H1 (cell line): ENCODE measurements at regions not wholly inside any gene's neighbourhood (a gene's known extent, or its start where the extent isn't known, plus 50 kb on each side); places are given as distances from the start of the nearest gene placed in this dataset.
"Not testable (repeated sequence)": the region's sequence is repeated elsewhere in the genome, so short reads cannot be mapped to it uniquely, and the experiment has no call there.

ENCODE experiments used
- CTCF ChIA-PET: fragments of 300-600 bp; sonication (Branson Sonifier 250); formaldehyde crosslinking; loops from one replicate; lab custom pipeline; 2021; ENCODE audit not compliant: partially characterized antibody; lab: Charles Lee
- POLR2A ChIA-PET: fragments of 300-600 bp; sonication (Branson Sonifier 250); formaldehyde crosslinking; loops from one replicate; lab custom pipeline; 2021; ENCODE audit warnings: inconsistent platforms; ENCODE audit not compliant: partially characterized antibody; lab: Charles Lee
- DNase-seq, 2 experiments: peaks; one replicate each; pipeline versions ENCODE4 v3.0.0 to v3.0.0-alpha.2; 2010 to 2022; ENCODE audit warnings: low spot score in 2 of 2, low read depth in 1 of 2, mixed read lengths in 1 of 2
- FAIRE-seq: peaks from 2 replicates; lab custom pipeline; 2011; peaks lifted over from hg19 to GRCh38; lab: Jason Lieb, UNC
- H2AFZ ChIP-seq: 2 replicates; pipeline ENCODE4 v1.8.1; 2012; ENCODE audit warnings: low read length, inconsistent platforms
- H2AK5ac ChIP-seq: 2 replicates; pipeline ENCODE4 v1.6.1; 2013; ENCODE audit warnings: low read depth, low read length
- H2BK120ac ChIP-seq: replicated peaks from 2 replicates; pipeline ENCODE3; 2013; ENCODE audit warnings: low read depth, low read length, inconsistent platforms
- H2BK12ac ChIP-seq: 2 replicates; pipeline ENCODE4 v1.6.1; 2013; ENCODE audit warnings: low read depth, low read length
- H2BK15ac ChIP-seq: 2 replicates; pipeline ENCODE4 v1.6.1; 2013; ENCODE audit warnings: low read length
- H2BK20ac ChIP-seq: 2 replicates; pipeline ENCODE4 v1.6.1; 2013; ENCODE audit warnings: low read length
- H2BK5ac ChIP-seq: 2 replicates; pipeline ENCODE4 v1.6.1; 2013; ENCODE audit warnings: low read depth, low read length
- H3K14ac ChIP-seq: 2 replicates; pipeline ENCODE4 v1.6.1; 2013; ENCODE audit warnings: inconsistent platforms; ENCODE audit not compliant: insufficient read length
- H3K18ac ChIP-seq: 2 replicates; pipeline ENCODE4 v1.6.1; 2013; ENCODE audit warnings: low read length; ENCODE audit errors: extremely low read depth
- H3K23ac ChIP-seq: 2 replicates; pipeline ENCODE4 v1.6.1; 2013; ENCODE audit warnings: inconsistent platforms; ENCODE audit not compliant: insufficient read length
- H3K23me2 ChIP-seq: 2 replicates; pipeline ENCODE4 v1.6.1; 2013; ENCODE audit warnings: low read depth, low read length
- H3K27ac ChIP-seq: 2 replicates; pipeline ENCODE4 v1.6.1; 2011; ENCODE audit warnings: low read depth, low read length, inconsistent platforms
- H3K27me3 ChIP-seq, 4 experiments: replicated peaks in 1 of 4; 1 replicate in 1 of 4; 2 replicates in 3 of 4; pipeline versions ENCODE4 v1.6.1 to v1.8.1; 2011 to 2013; ENCODE audit warnings: low read length in 3 of 4, mild to moderate bottlenecking in 3 of 4, inconsistent platforms in 2 of 4, mixed read lengths in 2 of 4, moderate library complexity in 1 of 4; ENCODE audit not compliant: control insufficient read depth in 3 of 4, insufficient read depth in 3 of 4; ENCODE audit errors: extremely low read depth in 1 of 4
- H3K36me3 ChIP-seq, 4 experiments: 2 replicates each; pipeline versions ENCODE4 v1.6.1 to v1.8.1; 2011 to 2013; ENCODE audit warnings: mild to moderate bottlenecking in 4 of 4, low read length in 3 of 4, moderate library complexity in 2 of 4, control low read depth in 1 of 4, inconsistent platforms in 1 of 4; ENCODE audit not compliant: insufficient read depth in 4 of 4, control insufficient read depth in 2 of 4
- H3K4ac ChIP-seq: replicated peaks from 2 replicates; pipeline ENCODE3; 2013; ENCODE audit warnings: low read length, low read depth, mixed read lengths, inconsistent platforms; ENCODE audit not compliant: insufficient read length
- H3K4me1 ChIP-seq, 4 experiments: replicated peaks in 1 of 4; 1 replicate in 1 of 4; 2 replicates in 3 of 4; pipeline versions ENCODE4 v1.6.1 to v1.8.1; 2011 to 2013; ENCODE audit warnings: low read length in 3 of 4, inconsistent platforms in 2 of 4, mixed read lengths in 1 of 4; ENCODE audit not compliant: insufficient read depth in 4 of 4, control insufficient read depth in 3 of 4
- H3K4me2 ChIP-seq, 2 experiments: 2 replicates each; pipeline versions ENCODE4 v1.6.1 to v1.8.1; 2011 to 2013; ENCODE audit warnings: low read depth in 2 of 2, low read length in 2 of 2, control low read depth in 1 of 2, inconsistent platforms in 1 of 2, mild to moderate bottlenecking in 1 of 2; ENCODE audit not compliant: insufficient read depth in 1 of 2
- H3K4me3 ChIP-seq, 4 experiments: fragments of 200-600, 300-600 bp in 1 of 4; sonication (generic), shearing (Covaris generic), sonication (Bioruptor Twin) in 1 of 4; 2 replicates each; pipeline versions ENCODE4 v1.5.1 to v1.8.1; 2011 to 2016; ENCODE audit warnings: low read length in 4 of 4, low read depth in 3 of 4, control low read depth in 2 of 4, inconsistent platforms in 2 of 4, mild to moderate bottlenecking in 2 of 4, mixed read lengths in 1 of 4, moderate library complexity in 1 of 4; ENCODE audit not compliant: insufficient read depth in 2 of 4; ENCODE audit errors: extremely low read depth in 1 of 4
- H3K56ac ChIP-seq: replicated peaks from 2 replicates; pipeline ENCODE3; 2013; ENCODE audit warnings: low read depth, mild to moderate bottlenecking, mixed read lengths, low read length, inconsistent platforms; ENCODE audit not compliant: insufficient read length
- H3K79me1 ChIP-seq: 2 replicates; pipeline ENCODE4 v1.6.1; 2013; ENCODE audit warnings: low read depth, low read length, control low read depth
- H3K79me2 ChIP-seq, 2 experiments: 2 replicates each; pipeline versions ENCODE4 v1.6.1 to v1.8.1; 2012 to 2013; ENCODE audit warnings: low read length in 2 of 2, mild to moderate bottlenecking in 2 of 2, inconsistent platforms in 1 of 2; ENCODE audit not compliant: insufficient read depth in 2 of 2, control insufficient read depth in 1 of 2
- H3K9ac ChIP-seq, 4 experiments: replicated peaks in 1 of 4; 1 replicate in 1 of 4; 2 replicates in 3 of 4; pipeline versions ENCODE4 v1.6.1 to v1.8.1; 2011 to 2013; ENCODE audit warnings: low read depth in 3 of 4, low read length in 3 of 4, control low read depth in 2 of 4, mild to moderate bottlenecking in 2 of 4, moderate library complexity in 2 of 4, inconsistent platforms in 1 of 4; ENCODE audit errors: extremely low read depth in 1 of 4
- H3K9me3 ChIP-seq, 2 experiments: 2 replicates each; pipeline versions ENCODE4 v1.6.1 to v1.8.1; 2012 to 2013; ENCODE audit warnings: mild to moderate bottlenecking in 2 of 2, moderate library complexity in 2 of 2, control low read depth in 1 of 2, inconsistent platforms in 1 of 2, low read depth in 1 of 2, low read length in 1 of 2, mixed read lengths in 1 of 2; ENCODE audit not compliant: insufficient read depth in 2 of 2
- H4K20me1 ChIP-seq, 2 experiments: replicated peaks in 1 of 2; 2 replicates each; pipeline versions ENCODE3 to v1.8.1; 2011 to 2013; ENCODE audit warnings: inconsistent platforms in 2 of 2, low read length in 2 of 2, mild to moderate bottlenecking in 1 of 2; ENCODE audit not compliant: insufficient read depth in 2 of 2, control insufficient read depth in 1 of 2
- H4K5ac ChIP-seq: 2 replicates; pipeline ENCODE4 v1.6.1; 2013; ENCODE audit warnings: low read length, low read depth, mixed read lengths, inconsistent platforms; ENCODE audit not compliant: insufficient read length
- H4K8ac ChIP-seq: 2 replicates; pipeline ENCODE4 v1.8.0; 2013; ENCODE audit warnings: mild to moderate bottlenecking, moderate library complexity, low read length, inconsistent platforms; ENCODE audit not compliant: insufficient read depth; ENCODE audit errors: extremely low read depth
- H4K91ac ChIP-seq: replicated peaks from 2 replicates; pipeline ENCODE3; 2013; ENCODE audit warnings: low read length, mixed read lengths, inconsistent platforms; ENCODE audit not compliant: insufficient read length
- WGBS, 2 experiments: shearing (Covaris generic) in 1 of 2; methylation state at CpG; one replicate each; pipeline versions ENCODE4 v1.1.6 to v1.1.7; 2013 to 2015; ENCODE audit warnings: low lambda C conversion rate in 2 of 2, mixed read lengths in 2 of 2, inconsistent platforms in 1 of 2, low coverage in 1 of 2, missing lambda C conversion rate in 1 of 2; ENCODE audit not compliant: insufficient replicate concordance in 2 of 2, insufficient coverage in 1 of 2, insufficient read length in 1 of 2; ENCODE audit errors: extremely low coverage in 1 of 2, missing lambda C conversion rate in 1 of 2; 5-methylcytosine and 5-hydroxymethylcytosine counted together

- H3K23me2 ChIP-seq, H3K18ac ChIP-seq, H2AFZ ChIP-seq, H3K36me3 ChIP-seq, H3K4ac ChIP-seq, DNase-seq, H3K9me3 ChIP-seq, H2BK15ac ChIP-seq, H3K56ac ChIP-seq, H3K14ac ChIP-seq, H4K5ac ChIP-seq, H2BK5ac ChIP-seq, H3K4me2 ChIP-seq, H2AK5ac ChIP-seq, H3K27ac ChIP-seq, H3K9ac ChIP-seq, H2BK20ac ChIP-seq, H4K8ac ChIP-seq, H3K23ac ChIP-seq, CTCF ChIA-PET, H2BK120ac ChIP-seq, H2BK12ac ChIP-seq, H4K91ac ChIP-seq, H3K4me1 ChIP-seq, H3K4me3 ChIP-seq, H4K20me1 ChIP-seq, POLR2A ChIA-PET, H3K27me3 ChIP-seq, H3K79me1 ChIP-seq, H3K79me2 ChIP-seq, FAIRE-seq: not testable (repeated sequence)
- 67% methylated on average over 1 of the region's 1 CpG; no CpG with 5 or more reads in 1 of the 2 experiments for WGBS, 2 experiments
These were observed 61.1 kb downstream of the PPIAL4A start for GRCh38 chr1:120950633-120951032.

GRCh38 chr1:120951100-120951499 is 61.5 kb downstream of the PPIAL4A start:
- FAIRE-seq = not testable (repeated sequence)

More at GRCh38 chr1:120951100-120951499, 61.5 kb downstream of the PPIAL4A start:
- H3K56ac ChIP-seq, H3K4ac ChIP-seq, H3K23me2 ChIP-seq, H3K18ac ChIP-seq, H4K8ac ChIP-seq, H4K91ac ChIP-seq, H3K27me3 ChIP-seq, H3K79me2 ChIP-seq, DNase-seq, H2BK20ac ChIP-seq, H3K27ac ChIP-seq, H3K4me2 ChIP-seq, H2AFZ ChIP-seq, H3K9me3 ChIP-seq, H3K14ac ChIP-seq, H2BK5ac ChIP-seq, H3K4me3 ChIP-seq, H3K4me1 ChIP-seq, CTCF ChIA-PET, H4K20me1 ChIP-seq, H2BK12ac ChIP-seq, H3K9ac ChIP-seq, H3K23ac ChIP-seq, H3K79me1 ChIP-seq, H2AK5ac ChIP-seq, POLR2A ChIA-PET, H2BK15ac ChIP-seq, H2BK120ac ChIP-seq, H4K5ac ChIP-seq, H3K36me3 ChIP-seq: not testable (repeated sequence)
- WGBS, 2 experiments = 90% methylated on average over 4 of the region's 4 CpGs; no CpG with 5 or more reads in 1 of the 2 experiments
